ENCODE measurements at regions not wholly inside any gene's neighbourhood (a gene's known extent, or its start where the extent isn't known, plus 50 kb on each side); places are given as distances from the start of the nearest gene placed in this dataset.

GRCh38 chr11:127074151-127074761 lies 73.7 kb upstream of the KIRREL3 start (continued):
- TF ChIP-seq SMC3 (IDR thresholded peaks at IDR 0.05; ENCODE audit: borderline replicate concordance, low read length) (peak; percentile 52; the same call in 1 of the 2 replicates), RELB (IDR thresholded peaks at IDR 0.05; ENCODE audit: low read depth) (peak; percentile 63; the same call in 1 of the 2 replicates), ETV6 (conservative IDR thresholded peaks at IDR 0.05 in 1 of 2, IDR thresholded peaks at IDR 0.05 in 1 of 2; ENCODE audit: borderline replicate concordance in 1 of 2, low read depth in 1 of 2) (no peak), EED (IDR thresholded peaks at IDR 0.05; ENCODE audit: low read depth) (no peak), IRF4 (IDR thresholded peaks at IDR 0.05; ENCODE audit: low read depth, low read length) (peak; percentile 86), BCLAF1 (IDR thresholded peaks at IDR 0.05) (no peak), PAX8 (IDR thresholded peaks at IDR 0.05) (no peak), NKRF (conservative IDR thresholded peaks at IDR 0.05) (no peak), MTA3 (IDR thresholded peaks at IDR 0.05; ENCODE audit: borderline replicate concordance, low read length) (no peak), STAT3 (IDR thresholded peaks at IDR 0.05; ENCODE audit: low read depth, low read length) (no peak), POLR2AphosphoS5 (IDR thresholded peaks at IDR 0.05; ENCODE audit: low read length) (no peak), BACH1 (IDR thresholded peaks at IDR 0.05; ENCODE audit: borderline replicate concordance) (peak; percentile 61; the same call in 1 of the 2 replicates), GABPA (IDR thresholded peaks at IDR 0.05; ENCODE audit: low read depth) (no peak), PKNOX1 (IDR thresholded peaks at IDR 0.05) (peak; percentile 75), ZBTB33 (IDR thresholded peaks at IDR 0.05) (no peak), ESRRA (IDR thresholded peaks at IDR 0.05; ENCODE audit: low read length) (no peak), GATAD2B (conservative IDR thresholded peaks at IDR 0.05; ENCODE audit: low read depth) (peak; percentile 68; the same call in 1 of the 2 replicates), FOXK2 (IDR thresholded peaks at IDR 0.05) (no peak), KDM1A (IDR thresholded peaks at IDR 0.05; ENCODE audit: borderline replicate concordance) (no peak), SP1 (IDR thresholded peaks at IDR 0.05; ENCODE audit: low read depth, low read length) (no peak), HDAC6 (IDR thresholded peaks at IDR 0.05; ENCODE audit: unreplicated experiment) (no peak), EP300 (IDR thresholded peaks at IDR 0.05; ENCODE audit: borderline replicate concordance in 1 of 2, control insufficient read depth in 1 of 2, low read depth in 2 of 2, low read length in 2 of 2) (peak; percentile 64 to 65)

All from GM12878 (cell line).